GM12892 (cell line): ENCODE measurements at regions not wholly inside any gene's neighbourhood (a gene's known extent, or its start where the extent isn't known, plus 50 kb on each side); places are given as distances from the start of the nearest gene placed in this dataset.

ENCODE experiments used
- DNase-seq: peaks from one replicate; pipeline ENCODE4 v3.0.0; 2011; ENCODE audit not compliant: insufficient read length
- FAIRE-seq: peaks from 2 replicates; lab custom pipeline; 2011; peaks lifted over from hg19 to GRCh38; lab: Jason Lieb, UNC
- POLR2A ChIP-seq: IDR thresholded peaks from 2 replicates; pipeline ENCODE4 v1.6.1; 2011; ENCODE audit warnings: low read depth, low read length, control low read depth
- POLR2AphosphoS5 ChIP-seq: IDR thresholded peaks from 2 replicates; pipeline ENCODE4 v1.6.1; 2011; ENCODE audit warnings: low read depth, low read length, control low read depth
- TAF1 ChIP-seq: IDR thresholded peaks from 2 replicates; pipeline ENCODE4 v1.6.1; 2011; ENCODE audit warnings: low read depth, mild to moderate bottlenecking, control low read depth, low read length, borderline replicate concordance

DNA sequence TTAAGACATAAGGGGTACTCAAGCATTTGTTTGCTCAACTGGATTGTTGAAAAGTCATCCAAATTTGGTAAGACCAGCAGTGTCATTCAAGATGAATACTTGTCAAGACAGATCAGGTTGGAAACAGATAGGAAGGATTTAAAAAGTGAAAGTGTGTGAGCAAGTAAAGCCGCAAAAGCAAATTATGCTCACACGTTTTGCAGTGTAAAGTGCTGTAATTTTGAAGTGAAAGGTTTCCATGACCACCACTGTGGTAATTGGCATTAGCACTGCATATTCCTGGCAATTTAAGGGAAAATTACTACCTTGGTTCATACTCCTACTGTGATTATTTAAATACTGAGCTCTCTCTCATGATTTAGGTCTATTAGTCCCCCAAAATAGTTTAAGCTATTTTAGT is 704.1 kb upstream of the CCDC179 start:
- FAIRE-seq: no peak
- TF ChIP-seq POLR2A: no peak
- no peak for TF ChIP-seq TAF1
- no peak for TF ChIP-seq POLR2AphosphoS5
- no peak for DNase-seq

- DNase-seq (no peak), FAIRE-seq (no peak)
- no peak for TF ChIP-seq TAF1
- no peak for TF ChIP-seq POLR2AphosphoS5
- TF ChIP-seq POLR2A: no peak
These were observed 708.9 kb upstream of the CCDC179 start for GRCh38 chr11:23569134-23569533.

GRCh38 chr11:23569547-23569946 is 709.3 kb upstream of the CCDC179 start:
- no peak for FAIRE-seq
- no peak for DNase-seq
- TF ChIP-seq TAF1 (no peak), POLR2A (no peak), POLR2AphosphoS5 (no peak)

DNA sequence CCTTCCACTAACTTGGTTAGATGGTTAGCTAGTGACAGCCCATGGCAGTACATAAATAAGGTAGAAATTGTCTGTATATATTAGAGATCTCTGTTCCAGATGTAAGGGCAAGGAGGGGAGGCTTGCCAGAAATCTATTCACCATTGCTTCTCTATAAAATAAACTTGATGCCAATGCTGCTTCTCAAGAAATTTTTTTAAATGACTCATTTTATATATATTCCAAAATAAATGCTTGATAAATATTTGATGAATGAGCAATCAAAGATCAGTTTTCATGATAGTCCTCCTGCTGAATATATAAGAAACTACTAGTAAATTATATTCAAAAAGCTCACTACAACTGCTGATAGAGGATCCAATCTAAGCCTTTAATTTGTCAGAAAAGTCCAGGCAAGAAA is 710.6 kb upstream of the CCDC179 start:
- FAIRE-seq: no peak
- TF ChIP-seq POLR2A: no peak
- no peak for TF ChIP-seq POLR2AphosphoS5
- TF ChIP-seq TAF1: no peak

DNA sequence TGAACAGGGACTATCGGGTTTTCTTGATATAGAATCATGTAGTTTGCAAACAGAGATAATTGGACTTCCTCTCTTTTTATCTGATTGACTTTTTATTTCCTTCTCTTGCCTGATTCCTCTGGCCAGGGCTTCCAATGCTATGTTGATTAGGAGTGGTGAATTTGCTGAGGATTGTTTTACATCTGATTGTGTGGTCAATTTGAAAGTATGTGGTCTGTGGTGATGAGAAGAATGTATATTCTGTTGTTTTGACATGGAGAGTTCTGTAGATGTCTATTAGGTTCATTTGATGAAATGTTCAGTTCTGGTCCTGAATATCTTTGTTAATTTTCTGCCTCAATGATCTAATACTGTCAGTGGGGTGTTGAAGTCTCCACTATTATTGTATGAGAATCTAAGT is 713.2 kb upstream of the CCDC179 start:
- FAIRE-seq: no peak

More for the DNA sequence above, 710.6 kb upstream of the CCDC179 start:
- no peak for DNase-seq

GRCh38 chr11:23574149-23574548 is 713.9 kb upstream of the CCDC179 start:
- TF ChIP-seq POLR2A (no peak), TAF1 (no peak), POLR2AphosphoS5 (no peak)
- no peak for DNase-seq
- FAIRE-seq: no peak

More for the DNA sequence above, 713.2 kb upstream of the CCDC179 start:
- TF ChIP-seq TAF1 (no peak), POLR2AphosphoS5 (no peak), POLR2A (no peak)
- DNase-seq: no peak

GRCh38 chr11:23577296-23577695 is 717.0 kb upstream of the CCDC179 start:
- DNase-seq (no peak), FAIRE-seq (peak; percentile 61)
- TF ChIP-seq POLR2A: no peak

GRCh38 chr11:23585416-23586104 is 725.3 kb upstream of the CCDC179 start:
- TF ChIP-seq POLR2AphosphoS5: no peak
- no peak for TF ChIP-seq TAF1
- TF ChIP-seq POLR2A: no peak
- FAIRE-seq (no peak), DNase-seq (no peak)

DNA sequence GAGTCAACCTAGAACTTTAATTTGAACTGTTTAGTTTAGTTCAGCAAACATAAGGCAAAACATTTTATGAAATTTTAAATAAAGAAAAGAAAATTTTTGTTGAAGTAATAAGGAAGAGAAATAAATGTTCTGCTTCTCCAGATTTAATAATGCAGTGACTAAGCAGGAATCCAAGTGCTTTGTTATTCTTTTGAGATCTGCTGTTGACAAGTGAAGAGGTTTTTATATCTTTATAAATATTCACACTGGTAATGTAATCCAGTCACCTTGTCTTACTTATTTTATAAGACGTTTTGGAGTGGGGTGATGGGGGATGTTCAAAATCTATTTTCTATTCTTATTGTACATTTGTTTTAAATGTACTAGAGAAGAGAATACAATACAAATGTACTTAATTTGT is 725.9 kb upstream of the CCDC179 start:
- no peak for FAIRE-seq
- no peak for DNase-seq
- TF ChIP-seq POLR2A (no peak), TAF1 (no peak), POLR2AphosphoS5 (no peak)

GRCh38 chr11:23590596-23591308 is 730.5 kb upstream of the CCDC179 start:
- DNase-seq: no peak
- no peak for TF ChIP-seq POLR2A
- TF ChIP-seq TAF1: no peak
- no peak for TF ChIP-seq POLR2AphosphoS5
- peak; percentile 61 for FAIRE-seq

- no peak for TF ChIP-seq POLR2AphosphoS5
- TF ChIP-seq POLR2A: no peak
- TF ChIP-seq TAF1: no peak
- no peak for FAIRE-seq
- DNase-seq: no peak
These were observed 734.5 kb upstream of the CCDC179 start for GRCh38 chr11:23594755-23595154.

GRCh38 chr11:23604966-23605365 is 744.7 kb upstream of the CCDC179 start:
- FAIRE-seq: no peak
- no peak for DNase-seq
- no peak for TF ChIP-seq POLR2A
- no peak for TF ChIP-seq TAF1
- TF ChIP-seq POLR2AphosphoS5: no peak
